Glomerular visceral epithelial cell (primary cell): ENCODE measurements at regions not wholly inside any gene's neighbourhood (a gene's known extent, or its start where the extent isn't known, plus 50 kb on each side); places are given as distances from the start of the nearest gene placed in this dataset.
A peak's percentile ranks its signal among the peaks of the same experiment; 100 is the strongest.

Experiments
- DNase-seq: peaks from one replicate; pipeline ENCODE4 v3.0.0-alpha.2; 2016; ENCODE audit errors: extremely low spot score

DNA sequence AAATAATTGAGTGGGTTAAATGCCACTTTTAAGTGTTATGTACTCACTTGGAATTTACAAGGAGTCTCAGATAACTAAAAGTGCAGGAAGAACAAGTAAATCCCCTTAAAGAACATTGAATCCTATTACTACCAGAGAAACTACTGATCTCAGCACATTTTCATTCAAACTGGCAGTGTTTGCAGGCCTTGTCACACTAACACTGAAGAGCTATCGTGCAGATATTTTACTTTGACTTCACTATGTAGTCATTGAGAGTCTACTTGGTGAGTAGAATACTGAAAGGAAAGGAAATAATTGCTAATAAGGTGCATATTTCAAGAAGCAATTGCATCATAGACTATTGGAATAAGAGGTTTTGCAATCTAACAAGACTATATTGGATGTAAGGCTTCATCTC, 721.4 kb upstream of the CBLB start:
- DNase-seq = no peak

DNA sequence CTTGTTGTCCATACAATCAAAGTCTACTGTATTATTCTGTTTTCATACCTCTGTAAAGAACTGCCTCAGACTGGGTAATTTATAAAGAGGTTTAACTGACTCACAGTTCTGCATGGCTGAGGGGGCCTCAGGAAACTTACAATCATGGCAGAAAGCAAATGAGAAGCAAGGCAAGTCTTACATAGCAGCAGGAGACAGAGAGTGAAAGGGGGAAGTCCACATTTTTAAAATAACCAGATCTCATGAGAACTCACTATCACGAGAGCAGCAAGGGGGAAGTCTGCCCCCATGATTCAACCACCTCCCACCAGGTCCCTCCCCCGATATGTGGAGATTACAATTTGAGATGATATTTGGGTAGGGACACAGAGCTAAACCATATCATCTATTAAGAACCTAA, 724.6 kb upstream of the CBLB start:
- DNase-seq = no peak

DNA sequence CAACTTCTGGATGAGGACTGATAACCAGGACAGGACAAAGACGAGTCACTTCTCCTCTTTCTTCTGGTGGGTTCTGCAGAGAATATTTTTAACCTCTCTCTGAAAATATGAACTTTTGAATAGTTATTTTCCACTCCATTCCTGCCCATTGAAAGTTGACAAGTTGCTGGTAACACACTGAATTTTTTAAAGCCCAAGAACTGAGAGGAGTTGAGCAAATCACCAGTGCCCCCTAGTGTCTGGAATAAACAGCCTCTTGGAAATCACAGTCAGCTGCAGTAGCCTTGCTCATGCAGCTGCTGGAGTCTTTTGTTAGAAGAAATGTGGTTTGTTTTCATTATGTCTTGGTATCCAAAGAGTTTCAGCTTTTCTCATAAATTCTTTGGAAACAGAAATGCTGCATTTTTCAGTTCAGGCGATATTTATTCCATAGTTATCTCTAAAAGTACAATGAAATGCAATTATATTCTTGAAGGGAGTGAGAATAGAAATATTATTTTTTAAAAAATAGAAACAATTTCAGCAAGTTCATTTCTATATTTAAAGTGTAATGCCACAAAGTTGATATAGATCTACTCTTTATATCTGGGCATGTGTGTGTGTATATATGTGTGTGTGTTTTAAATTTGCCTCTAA, 741.0 kb upstream of the CBLB start:
- DNase-seq = peak; percentile 87

DNA sequence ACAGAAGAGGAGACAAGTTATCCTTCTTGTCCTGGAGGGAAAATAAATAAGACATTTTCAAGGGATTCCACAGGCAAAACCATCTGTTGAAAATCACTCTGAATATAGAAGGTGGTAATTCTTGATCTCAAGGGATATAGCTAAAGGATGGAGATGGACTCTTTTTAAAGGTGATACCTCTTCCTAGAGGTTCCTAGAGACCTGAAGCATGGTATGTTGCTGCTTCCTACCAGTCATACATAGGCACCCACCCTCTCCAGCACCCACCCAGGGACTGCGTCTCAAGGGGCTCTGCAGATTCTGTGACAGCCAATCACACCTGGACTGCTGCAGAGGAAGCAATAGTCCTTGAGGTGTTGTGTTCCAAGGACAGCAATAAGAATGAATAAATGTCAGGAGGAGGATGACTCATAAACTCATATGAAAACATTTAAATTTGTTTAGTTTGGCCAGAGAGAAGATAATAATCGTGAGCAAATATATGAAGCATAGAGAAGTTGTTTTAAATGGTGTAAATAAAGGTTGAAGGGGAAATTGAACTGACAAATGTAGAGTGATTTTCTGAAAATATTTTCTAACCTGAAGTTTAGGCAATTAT, 741.6 kb upstream of the CBLB start:
- peak; percentile 4 for DNase-seq

DNA sequence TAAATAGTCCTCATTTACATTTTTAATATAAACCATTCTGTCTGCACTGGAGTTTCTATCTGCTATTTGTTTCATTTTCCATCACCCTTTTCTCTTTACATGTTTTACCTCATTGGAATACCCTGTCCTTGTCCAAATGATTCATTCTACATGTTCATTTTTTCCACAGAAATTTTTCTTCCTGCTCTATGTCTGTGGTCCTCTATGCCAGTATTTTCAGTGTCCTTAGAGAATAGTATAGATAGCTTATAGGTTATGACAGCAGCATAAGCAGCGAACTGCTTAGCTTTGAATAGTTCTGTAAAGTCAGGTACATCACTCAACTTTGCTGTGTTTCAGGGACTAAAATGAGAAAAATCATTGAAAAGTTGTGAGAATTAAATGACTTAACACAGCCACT, 742.3 kb upstream of the CBLB start:
- DNase-seq = no peak

DNA sequence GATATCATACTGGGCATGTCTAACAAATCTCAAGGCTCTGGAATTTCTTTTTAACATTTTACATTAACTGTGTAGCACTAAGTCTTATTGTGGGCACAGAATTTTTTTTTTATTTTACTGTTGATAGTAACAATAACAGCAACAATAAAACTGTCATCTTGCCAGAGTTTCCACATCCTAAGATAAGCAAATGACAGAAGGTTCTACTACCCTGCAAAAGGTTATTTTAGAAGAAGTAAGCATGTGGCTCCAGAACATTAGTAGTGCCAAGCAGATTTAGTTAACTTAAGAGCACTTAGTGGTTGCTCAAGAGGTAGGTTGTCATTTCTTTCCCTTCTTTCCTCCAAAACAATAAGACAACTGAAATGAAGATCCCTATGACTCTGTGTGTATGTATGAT, 743.0 kb upstream of the CBLB start:
- no peak for DNase-seq

DNA sequence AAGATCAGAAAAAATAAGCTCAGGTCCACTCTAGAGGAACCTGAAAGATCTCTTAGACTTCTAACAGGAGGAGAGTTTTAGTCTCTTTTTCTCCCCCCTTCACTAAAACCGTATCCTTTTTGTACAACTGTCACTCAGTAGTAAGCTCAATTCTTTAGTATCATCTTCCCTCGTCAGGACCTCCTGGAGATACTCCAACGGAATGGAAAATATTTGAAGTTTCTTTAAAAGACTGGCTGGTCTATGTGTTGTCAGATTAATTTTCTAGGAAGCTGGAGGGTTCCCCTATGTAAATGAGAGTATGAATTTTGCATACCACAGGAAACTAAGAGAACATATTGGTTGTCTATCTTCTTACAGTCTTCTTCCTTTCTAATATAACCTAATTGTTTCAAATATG, 747.7 kb upstream of the CBLB start:
- DNase-seq = no peak

DNA sequence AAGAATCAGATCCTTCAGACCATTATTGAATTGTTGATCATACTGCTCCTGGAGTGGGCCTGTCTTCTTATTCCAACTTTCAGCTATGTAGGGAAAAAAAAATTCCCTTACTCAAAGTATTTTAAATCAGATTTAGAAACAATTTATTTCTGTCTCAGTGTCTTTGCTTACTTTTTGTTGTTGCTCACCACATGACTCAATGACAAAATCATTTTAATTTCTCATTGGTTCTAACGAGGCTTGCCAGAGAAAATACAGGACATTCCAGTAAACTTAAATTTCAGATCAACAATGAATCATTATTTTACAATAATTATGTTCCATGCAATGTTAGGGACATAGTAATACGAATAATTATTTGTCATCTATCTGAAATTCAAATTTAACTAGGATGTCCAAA, 748.5 kb upstream of the CBLB start:
- no peak for DNase-seq

DNA sequence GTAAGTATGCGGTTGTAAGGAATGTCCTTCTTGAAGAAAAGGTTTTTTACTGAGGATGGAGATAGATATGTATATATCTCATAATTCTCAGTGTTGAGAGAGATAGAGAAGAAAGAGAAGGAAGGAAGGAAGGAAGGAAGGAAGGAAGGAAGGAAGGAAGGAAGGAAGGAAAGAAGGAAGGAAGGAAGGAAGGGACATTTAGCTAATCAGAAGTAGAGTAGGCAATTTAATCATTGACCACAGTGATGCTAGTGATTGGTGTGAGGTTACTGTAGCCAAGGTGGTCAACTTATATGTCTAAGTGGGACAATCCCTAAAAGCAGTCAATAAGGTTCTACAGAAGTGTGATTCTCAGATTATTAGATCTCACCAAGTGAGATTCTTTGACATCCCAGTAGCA, 751.8 kb upstream of the CBLB start:
- DNase-seq = no peak

DNA sequence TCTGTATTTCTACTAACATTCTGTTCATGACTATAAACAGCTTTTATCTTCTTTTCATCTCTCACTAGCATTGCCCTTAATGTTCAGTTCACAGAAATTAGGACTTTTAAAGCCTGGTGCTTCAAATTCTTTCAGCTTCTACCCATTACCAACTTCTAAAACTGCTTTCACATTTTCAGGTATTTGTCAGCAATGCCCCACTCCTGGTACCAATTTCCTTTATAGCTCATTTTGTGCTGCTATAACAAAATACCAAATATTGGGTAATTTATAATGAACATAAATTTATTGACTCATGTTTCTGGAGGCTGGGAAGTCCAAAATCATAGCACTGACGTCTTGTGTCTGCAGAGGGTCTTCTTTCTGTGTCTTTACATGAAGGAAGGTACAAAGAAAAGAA, 753.1 kb upstream of the CCDC54 start:
- no peak for DNase-seq

DNA sequence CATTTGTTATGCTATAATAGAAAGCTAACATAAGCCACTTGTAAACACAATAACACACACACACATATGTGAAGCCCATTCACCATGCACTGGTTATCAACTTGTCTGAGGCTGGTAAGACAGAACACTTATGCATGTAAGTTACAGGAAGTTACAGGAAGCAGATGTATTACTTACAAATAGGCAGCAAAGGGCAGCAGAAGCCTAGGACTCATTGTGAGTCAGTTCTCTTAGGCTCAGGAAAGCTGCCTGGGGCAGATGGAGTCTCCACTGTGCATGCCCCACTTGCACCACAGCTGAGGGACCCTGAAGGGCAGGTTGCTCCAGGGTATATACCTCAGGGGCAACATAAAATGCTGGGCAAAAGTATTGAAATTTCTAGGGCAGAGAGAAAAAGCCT, 748.8 kb upstream of the CCDC54 start:
- DNase-seq = peak; percentile 23

DNA sequence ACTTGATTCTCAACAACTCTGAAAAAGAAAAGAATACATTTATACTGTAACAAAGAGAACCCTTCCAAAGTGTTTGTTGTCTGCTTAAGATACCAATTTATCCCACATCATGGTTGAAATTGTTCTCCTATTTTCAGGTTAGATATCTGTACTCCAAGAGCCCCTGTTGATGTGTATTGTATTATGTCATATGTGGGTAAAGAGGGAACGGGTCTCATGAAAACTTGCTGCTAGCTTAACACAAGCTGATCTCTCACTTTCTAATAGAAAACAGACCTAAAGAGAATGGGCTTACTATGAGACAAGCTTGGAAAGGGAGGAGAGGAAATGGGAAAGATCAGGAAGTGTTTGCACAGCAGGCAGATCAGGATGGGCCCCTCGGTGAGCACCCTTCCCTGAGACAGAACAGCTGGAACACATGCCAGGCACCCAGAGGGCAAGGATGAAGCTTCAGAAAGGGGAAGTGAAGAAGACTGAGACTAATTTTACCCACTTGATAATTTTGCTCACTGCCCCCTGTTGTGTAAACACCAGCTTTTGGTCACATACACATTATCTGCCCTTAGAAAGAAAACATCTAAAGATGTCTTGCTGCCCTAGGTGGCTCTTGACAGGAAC, 747.9 kb upstream of the CCDC54 start:
- DNase-seq = no peak

DNA sequence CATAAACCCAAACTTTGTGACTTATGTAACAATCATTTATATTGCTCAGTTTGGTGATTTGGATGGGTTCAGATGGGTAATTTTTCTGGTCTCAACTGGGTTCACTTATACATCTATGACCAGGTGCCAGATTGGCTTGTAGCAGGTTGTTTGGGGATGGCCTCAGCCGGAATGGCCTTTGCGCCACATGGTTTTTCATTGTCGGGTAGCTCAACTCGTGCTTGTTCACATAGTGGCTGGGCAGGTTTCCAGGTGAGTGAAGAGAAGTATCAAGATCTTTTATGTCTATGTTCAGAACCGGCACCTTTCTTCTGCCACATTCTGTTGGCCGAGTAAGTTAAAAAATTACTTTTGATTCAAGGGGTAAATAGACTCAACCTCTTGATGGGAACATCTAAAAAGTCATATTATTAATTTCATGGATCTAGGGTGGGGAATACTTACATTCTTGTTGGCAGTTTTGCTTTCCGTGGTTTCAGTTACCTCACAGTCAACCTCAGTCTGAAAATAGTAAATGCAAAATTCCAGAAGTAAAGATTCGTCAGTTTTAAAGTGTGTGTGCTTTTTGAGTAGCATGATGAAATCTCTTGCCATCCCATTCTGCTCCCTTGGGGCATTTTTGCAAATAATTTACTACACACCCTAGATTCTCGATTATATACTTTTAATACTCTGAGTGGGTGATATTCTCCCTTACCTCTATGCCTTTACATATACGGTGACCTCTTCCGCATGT, 745.7 kb upstream of the CCDC54 start:
- DNase-seq = peak; percentile 26

DNA sequence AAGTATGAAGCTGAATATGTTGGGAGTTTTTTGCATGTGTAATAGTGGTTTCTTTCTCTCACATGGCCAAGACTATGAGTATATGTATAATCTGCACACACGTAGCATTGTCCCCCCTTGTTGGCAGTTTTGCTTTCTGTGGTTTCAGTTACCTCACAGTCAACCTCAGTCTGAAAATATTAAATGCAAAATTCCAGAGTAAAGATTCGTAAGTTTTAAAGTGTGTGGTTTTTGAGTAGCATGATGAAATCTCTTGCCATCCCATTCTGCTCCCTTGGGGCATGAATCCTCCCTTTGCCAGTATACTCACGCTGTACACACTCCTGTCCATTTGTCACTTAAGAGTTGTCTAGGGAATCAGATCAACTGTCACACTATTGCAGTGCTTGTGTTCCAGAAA, 742.0 kb upstream of the CCDC54 start:
- peak; percentile 88 for DNase-seq

DNA sequence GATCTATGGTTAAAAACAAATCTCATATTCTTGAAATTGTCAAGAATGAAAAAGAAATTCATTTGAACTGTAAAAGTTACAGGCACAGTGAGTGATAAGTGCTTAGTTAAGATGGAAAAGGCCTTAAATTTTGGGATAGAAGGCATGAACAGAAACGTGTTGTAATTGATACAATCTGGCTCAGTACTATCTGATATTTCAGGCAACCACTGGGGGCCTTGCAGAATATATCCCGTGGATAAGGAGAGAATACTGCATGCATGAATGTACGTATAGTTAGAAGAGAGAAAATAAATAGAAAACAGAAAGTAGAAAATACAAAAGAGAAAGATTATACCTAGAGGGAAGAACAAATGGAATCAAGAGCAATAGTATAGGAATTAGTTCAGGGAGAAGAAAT, 741.4 kb upstream of the CCDC54 start:
- no peak for DNase-seq

DNA sequence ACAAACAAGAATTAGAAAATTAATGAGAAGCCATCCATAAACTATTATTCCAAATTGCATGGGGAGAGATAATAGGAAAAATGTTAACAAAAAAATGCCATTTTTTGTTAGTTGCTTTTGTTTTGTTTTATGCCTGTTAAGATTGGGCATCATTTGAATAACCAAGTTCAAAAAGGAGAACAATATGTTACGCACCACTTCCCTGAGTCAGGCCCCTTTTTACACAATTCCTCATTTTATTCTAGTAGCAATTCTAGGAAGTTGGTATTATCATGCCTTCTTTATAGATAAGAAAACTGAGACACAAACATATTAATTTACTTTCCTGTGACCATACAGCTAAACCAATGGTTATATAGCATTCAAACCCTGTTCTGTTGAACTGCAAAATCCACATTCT, 736.9 kb upstream of the CCDC54 start:
- DNase-seq = no peak

DNA sequence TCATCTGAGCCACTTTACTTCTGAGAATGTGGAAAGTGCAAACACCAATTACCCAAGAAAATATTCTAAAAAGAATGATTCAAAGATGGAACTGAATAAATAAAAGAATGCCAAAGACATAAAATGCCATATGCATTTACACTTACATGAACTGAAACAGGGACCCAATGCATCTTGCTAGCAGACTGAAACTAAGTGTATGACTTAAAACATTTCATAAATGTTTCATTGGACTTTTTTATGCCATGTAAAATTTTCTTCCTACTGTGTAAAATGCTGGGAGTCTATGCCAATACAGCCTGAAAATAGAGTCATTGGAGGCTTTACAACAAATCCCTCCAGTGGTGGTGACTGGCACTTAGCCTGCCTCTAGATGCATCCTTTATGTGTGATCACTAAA, 735.1 kb upstream of the CCDC54 start:
- DNase-seq = no peak

DNA sequence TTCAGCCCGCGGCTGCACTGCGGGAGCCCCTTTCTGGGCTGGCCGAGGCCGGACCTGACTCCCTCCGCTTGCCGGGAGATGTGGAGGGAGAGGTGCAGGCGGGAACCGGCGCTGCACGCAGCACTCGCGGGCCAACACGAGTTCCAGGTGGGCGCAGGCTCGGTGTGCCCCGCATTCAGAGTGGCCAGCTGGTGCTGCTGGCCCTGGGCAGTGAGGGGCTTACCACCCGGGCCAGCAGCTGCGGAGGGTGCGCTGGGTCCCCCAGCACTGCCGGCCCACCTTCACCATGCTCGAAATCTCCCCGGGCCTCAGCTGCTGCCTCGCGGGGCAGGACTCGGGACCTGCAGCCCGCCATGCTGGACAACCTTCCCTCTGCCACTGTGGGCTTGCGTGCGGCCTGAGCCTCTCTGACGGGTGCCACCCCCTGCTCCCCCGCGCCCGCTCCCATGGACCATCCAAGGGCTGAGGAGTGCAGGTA, 733.5 kb upstream of the CCDC54 start:
- no peak for DNase-seq

DNA sequence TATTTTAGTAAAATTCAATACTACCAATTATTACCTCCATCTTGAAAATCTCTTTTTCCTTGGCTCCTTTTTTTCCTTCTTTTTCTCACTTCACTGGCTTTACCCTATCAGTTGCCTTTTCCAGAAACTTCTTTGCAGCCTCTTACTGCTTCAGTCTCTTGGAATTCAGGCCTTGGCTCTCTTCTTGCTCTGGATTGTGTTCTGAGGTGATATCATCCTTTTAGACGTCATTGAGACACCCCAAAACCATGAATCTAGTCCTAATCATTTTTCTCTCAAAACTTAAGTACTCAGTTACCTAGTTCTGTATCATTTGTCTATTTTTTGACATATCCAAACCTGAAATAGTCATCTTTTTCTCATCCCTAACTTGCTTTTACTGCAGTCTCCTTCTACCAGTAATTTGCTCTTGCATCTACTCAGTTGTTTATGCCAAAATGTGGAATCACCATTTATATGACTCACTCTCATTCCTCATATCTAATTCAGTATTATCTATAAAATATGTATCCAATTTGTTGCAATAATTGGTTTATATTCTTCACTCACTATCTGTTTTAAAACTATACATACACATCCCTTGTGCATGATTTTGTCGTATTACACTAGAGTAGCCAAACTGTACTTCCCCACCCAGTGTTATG, 703.2 kb upstream of the CCDC54 start:
- no peak for DNase-seq

DNA sequence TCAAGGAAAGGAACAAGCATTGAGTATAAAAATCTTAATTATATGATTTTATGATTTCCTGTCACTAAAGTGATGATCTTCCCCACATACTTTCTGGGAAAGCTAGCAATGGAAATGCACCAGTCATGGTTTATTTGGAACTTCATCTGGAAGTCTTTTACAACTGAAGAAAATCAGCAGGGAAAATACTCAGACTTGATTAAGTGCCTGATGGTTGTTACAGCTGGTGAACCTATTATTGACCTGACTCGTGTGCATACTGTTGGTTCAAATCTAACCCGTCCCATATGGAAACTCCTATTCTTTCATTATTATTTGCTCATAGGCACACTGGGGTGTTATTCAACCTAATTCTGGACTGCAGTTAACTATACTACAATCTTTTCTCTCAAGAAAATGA, 701.8 kb upstream of the CCDC54 start:
- no peak for DNase-seq

DNA sequence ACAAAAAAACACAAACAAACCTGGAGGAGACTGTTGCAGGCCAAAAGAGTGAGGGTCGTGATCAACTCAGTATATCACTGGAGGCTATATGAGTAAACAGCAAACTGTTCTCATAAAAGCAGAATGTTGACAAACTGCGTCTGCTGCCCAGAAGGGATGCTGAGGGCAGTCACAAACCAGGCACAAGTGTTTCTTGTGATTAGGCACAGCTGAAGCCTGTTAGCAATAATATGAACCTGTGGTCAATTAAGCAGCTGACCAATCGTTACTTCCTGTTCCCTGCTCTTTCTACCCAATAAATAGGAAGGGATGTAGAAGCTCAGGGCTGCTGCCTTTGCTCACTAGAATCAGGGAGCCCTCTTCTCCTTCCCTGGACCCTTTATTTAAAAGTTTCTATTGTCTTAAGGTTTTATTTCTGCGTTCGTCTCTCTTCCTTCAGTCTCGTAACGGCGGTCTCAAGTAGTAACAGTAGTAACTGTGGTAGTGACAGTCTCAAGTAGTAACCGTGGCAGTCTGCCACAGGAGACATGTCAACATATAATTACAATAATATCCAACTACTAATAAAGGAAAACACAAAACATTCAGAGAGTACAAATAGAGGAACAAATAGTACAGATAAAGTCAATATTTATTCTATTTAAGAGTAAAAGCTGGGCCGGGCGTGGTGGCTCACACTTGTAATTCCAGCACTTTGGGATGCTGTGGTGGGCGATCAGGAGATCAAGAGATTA, 698.4 kb upstream of the CCDC54 start:
- DNase-seq = no peak
